ENCODE measurements at regions not wholly inside any gene's neighbourhood (a gene's known extent, or its start where the extent isn't known, plus 50 kb on each side); places are given as distances from the start of the nearest gene placed in this dataset.
"Not testable (repeated sequence)": the region's sequence is repeated elsewhere in the genome, so short reads cannot be mapped to it uniquely, and the experiment has no call there.

DNA sequence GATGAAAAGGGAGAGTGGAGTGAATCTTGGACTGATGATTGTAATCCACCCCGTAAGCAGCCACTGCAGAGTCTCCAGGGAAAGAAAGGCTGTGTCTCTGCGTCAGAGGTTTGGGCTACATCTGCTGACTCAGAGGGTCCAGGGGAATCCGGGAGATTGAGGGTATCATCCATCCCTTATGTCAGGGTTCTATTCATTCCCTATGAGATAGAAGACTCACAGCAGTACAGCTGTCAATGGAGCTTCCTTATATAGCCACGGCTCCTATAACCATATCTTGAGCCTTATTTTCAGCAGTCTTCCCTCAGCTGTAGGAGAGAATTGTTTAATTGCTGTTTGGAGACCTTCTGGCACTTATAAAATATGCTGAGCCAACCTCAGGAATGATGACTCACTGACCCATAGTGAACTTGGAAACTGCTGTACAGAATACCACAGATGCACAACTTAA lies 558.2 kb upstream of the PFKP start:
- TF ChIP-seq, protein P1, sequence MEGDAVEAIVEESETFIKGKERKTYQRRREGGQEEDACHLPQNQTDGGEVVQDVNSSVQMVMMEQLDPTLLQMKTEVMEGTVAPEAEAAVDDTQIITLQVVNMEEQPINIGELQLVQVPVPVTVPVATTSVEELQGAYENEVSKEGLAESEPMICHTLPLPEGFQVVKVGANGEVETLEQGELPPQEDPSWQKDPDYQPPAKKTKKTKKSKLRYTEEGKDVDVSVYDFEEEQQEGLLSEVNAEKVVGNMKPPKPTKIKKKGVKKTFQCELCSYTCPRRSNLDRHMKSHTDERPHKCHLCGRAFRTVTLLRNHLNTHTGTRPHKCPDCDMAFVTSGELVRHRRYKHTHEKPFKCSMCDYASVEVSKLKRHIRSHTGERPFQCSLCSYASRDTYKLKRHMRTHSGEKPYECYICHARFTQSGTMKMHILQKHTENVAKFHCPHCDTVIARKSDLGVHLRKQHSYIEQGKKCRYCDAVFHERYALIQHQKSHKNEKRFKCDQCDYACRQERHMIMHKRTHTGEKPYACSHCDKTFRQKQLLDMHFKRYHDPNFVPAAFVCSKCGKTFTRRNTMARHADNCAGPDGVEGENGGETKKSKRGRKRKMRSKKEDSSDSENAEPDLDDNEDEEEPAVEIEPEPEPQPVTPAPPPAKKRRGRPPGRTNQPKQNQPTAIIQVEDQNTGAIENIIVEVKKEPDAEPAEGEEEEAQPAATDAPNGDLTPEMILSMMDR (IDR thresholded peaks at IDR 0.05): no peak
- no peak overlapping the region for H3K27ac ChIP-seq
- no peaks in the 10 kb centered on the region for H3K4me1 ChIP-seq
- intact Hi-C loops (cut with DNase I): no loop called here
- H3K27me3 ChIP-seq: no peaks in the 10 kb centered on the region
- no peaks in the 10 kb centered on the region for H3K36me3 ChIP-seq
- peaks cover 0 to 5% (median 0%) of the 10 kb centered on the region in 11 donors for H3K9me3 ChIP-seq
- no peak overlapping the region for H3K4me3 ChIP-seq
- ATAC-seq (no peak), DNase-seq (no peak)
- 63 to 68% methylated on average over 4 of the region's 4 CpGs for WGBS, 2 donors

DNA sequence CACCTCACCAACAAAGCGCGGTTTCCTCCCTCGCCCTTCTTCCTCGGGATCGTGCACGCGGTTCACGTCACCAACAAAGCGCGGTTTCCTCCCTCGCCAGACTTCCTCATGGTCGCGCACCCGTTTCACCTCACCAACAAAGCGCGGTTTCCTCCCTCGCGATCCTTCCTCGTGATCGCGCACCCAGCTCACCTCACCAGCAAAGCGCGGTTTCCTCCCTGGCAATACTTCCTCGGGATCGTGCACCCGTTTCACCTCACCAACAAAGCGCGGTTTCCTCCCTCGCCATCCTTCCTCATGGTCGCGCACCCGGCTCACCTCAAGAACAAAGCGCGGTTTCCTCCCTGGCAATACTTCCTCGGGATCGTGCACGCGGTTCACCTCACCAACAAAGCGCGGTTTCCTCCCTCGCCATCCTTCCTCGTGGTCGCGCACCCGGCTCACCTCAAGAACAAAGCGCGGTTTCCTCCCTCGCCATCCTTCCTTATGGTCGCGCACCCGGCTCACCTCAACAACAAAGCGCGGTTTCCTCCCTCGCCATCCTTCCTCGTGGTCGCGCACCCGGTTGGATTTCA lies 565.9 kb upstream of the PFKP start:
- H3K4me3 ChIP-seq; H3K27ac ChIP-seq; DNase-seq; H3K4me1 ChIP-seq; ATAC-seq; H3K9me3 ChIP-seq; intact Hi-C loops (cut with DNase I); H3K36me3 ChIP-seq: not testable (repeated sequence)
- WGBS, 2 donors: 35 to 42% methylated on average over 58 of the region's 58 CpGs
- peaks cover 0 to 19% (median 0%) of the 10 kb centered on the region in 7 donors for H3K27me3 ChIP-seq

DNA sequence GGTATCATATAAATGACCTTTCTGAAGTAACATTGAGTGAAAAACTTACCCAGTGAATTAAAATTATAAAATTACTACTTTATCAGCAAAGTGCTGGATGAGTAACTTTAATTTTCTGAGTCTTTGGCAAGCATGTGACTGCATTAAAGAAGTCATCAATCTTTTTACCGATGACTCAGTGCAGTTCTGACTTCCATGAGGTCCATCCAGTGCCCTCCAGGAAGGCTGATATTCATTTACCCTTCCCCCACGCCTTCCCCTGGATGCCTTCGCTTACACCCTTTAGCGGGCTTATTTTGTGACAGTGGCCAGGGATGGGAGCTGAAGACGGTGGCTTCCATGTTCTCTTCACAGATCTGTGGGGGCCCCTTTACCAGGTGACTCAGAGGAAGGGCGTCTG lies 572.9 kb upstream of the PFKP start:
- no peaks in the 10 kb centered on the region for H3K36me3 ChIP-seq
- no peak overlapping the region for H3K4me3 ChIP-seq
- WGBS, 2 donors: 79 to 81% methylated on average over 6 of the region's 6 CpGs
- H3K4me1 ChIP-seq: no peaks in the 10 kb centered on the region
- no peak overlapping the region for H3K27ac ChIP-seq
- intact Hi-C loops (cut with DNase I): no loop called here
- DNase-seq (no peak), ATAC-seq (no peak)
- peaks cover 0 to 8% (median 0%) of the 10 kb centered on the region in 7 donors for H3K27me3 ChIP-seq
- TF ChIP-seq, protein P1 (IDR thresholded peaks at IDR 0.05): no peak
- no peaks in the 10 kb centered on the region for H3K9me3 ChIP-seq

DNA sequence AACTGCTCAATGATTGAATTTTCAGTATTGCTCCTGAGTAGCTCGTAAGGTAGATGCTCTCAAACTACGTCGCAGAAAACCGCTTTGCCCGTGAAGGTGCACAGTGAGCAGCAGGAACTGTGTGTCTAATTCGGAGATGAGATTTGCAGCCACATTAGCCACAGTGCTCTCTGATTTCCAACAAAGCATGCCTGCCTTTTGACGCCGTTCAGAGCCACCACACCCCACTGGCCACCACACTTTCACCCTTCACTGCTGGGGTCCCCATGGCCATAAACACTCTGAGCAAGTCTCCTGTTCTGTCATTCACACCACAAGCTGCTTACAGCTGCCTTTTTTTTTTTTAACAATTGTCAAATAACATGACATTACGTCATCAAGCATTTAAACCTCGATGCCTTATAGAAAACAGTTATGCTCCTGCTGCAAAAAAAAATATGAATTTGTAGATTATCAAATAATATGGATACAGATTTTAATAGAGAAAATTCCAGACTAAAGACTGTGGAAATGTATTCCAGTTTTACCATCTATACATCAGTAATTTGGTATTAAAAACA lies 578.8 kb upstream of the PFKP start:
- DNase-seq (no peak), ATAC-seq (no peak)
- no peaks in the 10 kb centered on the region for H3K4me1 ChIP-seq
- intact Hi-C loops (cut with DNase I): no loop called here
- no peak overlapping the region for H3K4me3 ChIP-seq
- no peaks in the 10 kb centered on the region for H3K36me3 ChIP-seq
- TF ChIP-seq, protein P1 (IDR thresholded peaks at IDR 0.05): no peak
- H3K27ac ChIP-seq: no peak overlapping the region
- H3K27me3 ChIP-seq: peaks cover 0 to 2% (median 0%) of the 10 kb centered on the region in 7 donors
- 83 to 86% methylated on average over 10 of the region's 10 CpGs for WGBS, 2 donors
- no peaks in the 10 kb centered on the region for H3K9me3 ChIP-seq

DNA sequence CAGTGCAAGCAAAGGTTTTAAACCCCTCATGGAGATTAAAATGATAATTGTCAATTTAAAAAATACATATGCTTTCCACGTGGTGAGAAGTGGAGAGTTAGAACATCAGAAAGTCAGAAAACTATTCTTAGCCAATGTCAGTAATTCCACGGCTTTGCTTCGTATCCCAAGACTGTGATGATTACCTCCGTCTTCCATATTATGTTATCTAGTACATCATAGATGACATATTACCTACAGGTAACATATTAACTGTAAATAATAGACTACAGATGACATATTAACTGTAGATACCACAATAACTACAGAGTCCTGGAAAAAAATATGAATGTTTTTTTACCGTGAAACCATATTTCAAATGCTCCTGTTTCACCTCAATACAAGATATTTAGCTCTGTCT lies 579.4 kb upstream of the PFKP start:
- Histone ChIP-seq H3K4me1 (no peaks in the 10 kb centered on the region), H3K27ac (no peak overlapping the region), H3K9me3 (no peaks in the 10 kb centered on the region), H3K4me3 (no peak overlapping the region), H3K36me3 (no peaks in the 10 kb centered on the region), H3K27me3 (peaks cover 0 to 3% (median 0%) of the 10 kb centered on the region in 7 donors)
- no peak for ATAC-seq
- 77 to 80% methylated on average over 5 of the region's 5 CpGs for WGBS, 2 donors
- intact Hi-C loops (cut with DNase I): no loop called here
- no peak for DNase-seq
- TF ChIP-seq, protein P1 (IDR thresholded peaks at IDR 0.05): no peak
